Tibial artery (tissue), 4 donors: ENCODE measurements at regions not wholly inside any gene's neighbourhood (a gene's known extent, or its start where the extent isn't known, plus 50 kb on each side); places are given as distances from the start of the nearest gene placed in this dataset.

Experiments
- DNase-seq, 2 donors: peaks; one replicate each; pipeline ENCODE4 v3.0.0-alpha.2; 2019
- H3K27ac ChIP-seq, 2 donors: fragments of 200-600 bp; sonication (generic) in 1 of 2; 1 replicate in 1 of 2; 2 replicates in 1 of 2; pipeline ENCODE4 v1.5.1; 2018 to 2019; ENCODE audit warnings: mild to moderate bottlenecking in 1 of 2
- H3K27me3 ChIP-seq, 2 donors: fragments of 200-600 bp; sonication (generic) in 1 of 2; one replicate each; pipeline versions ENCODE4 v1.5.1 to v1.6.0; 2016 to 2019
- H3K36me3 ChIP-seq, 3 donors: fragments of 200-600 bp; sonication (generic) in 2 of 3; one replicate each; pipeline ENCODE4 v1.5.1; 2016 to 2019; ENCODE audit warnings: mild to moderate bottlenecking in 2 of 3
- H3K4me1 ChIP-seq, 4 donors: fragments of 200-600 bp; sonication (generic) in 2 of 4; 1 replicate in 3 of 4; 2 replicates in 1 of 4; pipeline ENCODE4 v1.5.1; 2016 to 2019
- H3K4me3 ChIP-seq, 2 donors: fragments of 200-600 bp; sonication (generic) in 1 of 2; 1 replicate in 1 of 2; 2 replicates in 1 of 2; pipeline ENCODE4 v1.5.1; 2018 to 2019; ENCODE audit warnings: mild to moderate bottlenecking in 2 of 2
- H3K9me3 ChIP-seq, 3 donors: fragments of 200-600 bp; sonication (generic) in 1 of 3; one replicate each; pipeline ENCODE4 v1.5.1; 2016 to 2019
- CTCF ChIP-seq, 2 experiments: fragments of 200-600 bp in 1 of 2; fragments of 450-650 bp in 1 of 2; IDR thresholded peaks; one replicate each; pipeline ENCODE4 v1.5.1; 2017 to 2019; ENCODE audit warnings: antibody characterized with exemption in 2 of 2, mild to moderate bottlenecking in 1 of 2, moderate library complexity in 1 of 2
- intact Hi-C: fragments of 100-400 bp; cut with DNase I; formaldehyde crosslinking; loops from one replicate; pipeline ENCODE4 v1.15.0; 2023; ENCODE audit warnings: low total_unique reads

GRCh38 chr7:93636276-93636675 lies 61.8 kb upstream of the CALCR start:
- no peaks in the 10 kb centered on the region for H3K27me3 ChIP-seq
- no peaks in the 10 kb centered on the region for H3K4me1 ChIP-seq
- H3K9me3 ChIP-seq, result no peaks in the 10 kb centered on the region
- TF ChIP-seq CTCF (IDR thresholded peaks at IDR 0.05), result no peak
- intact Hi-C loops, result no loop called here
- H3K27ac ChIP-seq, result no peak overlapping the region
- no peak for DNase-seq
- H3K36me3 ChIP-seq, result no peaks in the 10 kb centered on the region
- no peak overlapping the region for H3K4me3 ChIP-seq

DNA sequence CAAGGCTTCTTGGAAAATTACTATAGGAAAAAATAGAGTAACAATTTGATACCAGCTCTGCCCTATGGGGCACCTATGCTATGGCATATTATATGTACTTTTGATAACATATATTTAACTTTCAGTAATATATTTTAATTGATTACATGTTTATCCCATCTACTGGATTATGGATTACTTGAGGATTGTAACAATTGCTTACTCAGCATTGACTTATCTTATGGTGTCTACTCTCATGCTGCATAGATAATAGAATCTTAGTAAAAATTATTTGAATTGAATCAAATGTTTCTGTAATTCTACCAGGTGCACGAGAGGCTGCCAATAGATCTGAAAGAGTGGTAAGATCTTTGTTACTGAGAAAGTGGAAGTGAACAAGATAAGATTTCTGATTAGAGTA lies 57.8 kb upstream of the CALCR start:
- H3K4me3 ChIP-seq, result no peak overlapping the region
- no peak for DNase-seq
- no peaks in the 10 kb centered on the region for H3K27me3 ChIP-seq
- no peaks in the 10 kb centered on the region for H3K9me3 ChIP-seq
- no peak for TF ChIP-seq CTCF (IDR thresholded peaks at IDR 0.05)
- H3K36me3 ChIP-seq, result no peaks in the 10 kb centered on the region
- no peak overlapping the region for H3K27ac ChIP-seq
- no peaks in the 10 kb centered on the region for H3K4me1 ChIP-seq
- intact Hi-C loops, result no loop called here

DNA sequence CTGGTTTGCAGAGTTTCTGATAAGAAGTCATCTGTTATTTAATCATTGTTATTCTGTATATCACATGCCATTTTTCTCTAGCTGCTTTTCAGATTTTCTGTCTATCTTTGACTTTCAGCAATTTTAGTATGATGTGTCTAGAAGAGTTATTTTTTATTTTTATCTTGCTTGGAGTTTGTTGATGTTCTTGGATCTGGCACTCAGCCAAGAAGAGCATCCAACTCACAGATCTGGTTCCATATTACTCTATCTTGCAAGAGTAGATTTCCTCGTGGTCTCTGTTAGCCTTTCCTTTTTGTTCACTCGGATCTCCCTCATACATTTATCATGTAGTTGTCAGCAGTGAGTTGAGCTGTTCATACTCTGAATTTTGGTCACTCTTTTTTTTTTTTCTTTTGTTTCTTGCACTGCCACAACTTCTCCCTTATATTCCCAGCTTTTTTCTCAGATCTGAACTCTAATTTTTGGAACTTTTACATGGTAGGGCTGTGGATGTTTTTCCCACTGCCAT lies 54.8 kb upstream of the CALCR start:
- intact Hi-C loops, result no loop called here
- H3K9me3 ChIP-seq, result no peaks in the 10 kb centered on the region
- no peaks in the 10 kb centered on the region for H3K27me3 ChIP-seq
- DNase-seq, result no peak
- no peak overlapping the region for H3K27ac ChIP-seq
- no peaks in the 10 kb centered on the region for H3K4me1 ChIP-seq
- no peaks in the 10 kb centered on the region for H3K36me3 ChIP-seq
- no peak overlapping the region for H3K4me3 ChIP-seq
- TF ChIP-seq CTCF (IDR thresholded peaks at IDR 0.05), result no peak

- no peak for TF ChIP-seq CTCF (IDR thresholded peaks at IDR 0.05)
- Histone ChIP-seq H3K4me1 (no peaks in the 10 kb centered on the region), H3K36me3 (no peaks in the 10 kb centered on the region), H3K4me3 (no peak overlapping the region), H3K27me3 (no peaks in the 10 kb centered on the region), H3K9me3 (no peaks in the 10 kb centered on the region), H3K27ac (no peak overlapping the region)
- DNase-seq, result no peak
- intact Hi-C loops, result no loop called here
These were observed 52.3 kb upstream of the CALCR start for GRCh38 chr7:93626869-93627268.
